Karpas-422 (cell line): ENCODE measurements at regions not wholly inside any gene's neighbourhood (a gene's known extent, or its start where the extent isn't known, plus 50 kb on each side); places are given as distances from the start of the nearest gene placed in this dataset.

Experiments
- DNase-seq: peaks from one replicate; pipeline ENCODE4 v3.0.0-alpha.2; 2015
- H2AFZ ChIP-seq: fragments of 200-600 bp; sonication (generic); 2 replicates; pipeline ENCODE4 v1.6.1; 2014; ENCODE audit warnings: antibody characterized with exemption, low read length, mixed read lengths
- H3K27ac ChIP-seq: fragments of 200-600 bp; sonication (generic); 2 replicates; pipeline ENCODE4 v1.5.1; 2014; ENCODE audit warnings: mild to moderate bottlenecking, low read length, moderate library complexity
- H3K27me3 ChIP-seq: fragments of 200-600 bp; sonication (generic); 2 replicates; pipeline ENCODE4 v1.6.1; 2014; ENCODE audit warnings: low read length, mixed read lengths
- H3K36me3 ChIP-seq: fragments of 200-600 bp; sonication (generic); 2 replicates; pipeline ENCODE4 v1.6.1; 2014; ENCODE audit warnings: low read length, mixed read lengths; ENCODE audit not compliant: insufficient read depth
- H3K4me1 ChIP-seq: fragments of 200-600 bp; sonication (generic); 2 replicates; pipeline ENCODE4 v1.6.1; 2014; ENCODE audit warnings: mild to moderate bottlenecking, low read length, mixed read lengths
- H3K4me2 ChIP-seq: fragments of 200-600 bp; sonication (generic); 2 replicates; pipeline ENCODE4 v1.6.1; 2014; ENCODE audit warnings: low read length, low read depth, mild to moderate bottlenecking; ENCODE audit not compliant: poor library complexity, severe bottlenecking
- H3K4me3 ChIP-seq: fragments of 200-600 bp; sonication (generic); 2 replicates; pipeline ENCODE4 v1.5.1; 2014; ENCODE audit warnings: mild to moderate bottlenecking, antibody characterized with exemption, low read length, mixed read lengths
- H3K79me2 ChIP-seq: fragments of 200-600 bp; sonication (generic); 2 replicates; pipeline ENCODE4 v1.6.1; 2014; ENCODE audit warnings: mild to moderate bottlenecking, low read length, mixed read lengths
- H3K9ac ChIP-seq: fragments of 200-600 bp; sonication (generic); 2 replicates; pipeline ENCODE4 v1.6.0; 2014; ENCODE audit warnings: low read length
- H3K9me2 ChIP-seq: fragments of 200-600 bp; sonication (generic), shearing (Covaris generic); replicated peaks from 2 replicates; pipeline ENCODE4 v1.6.0; 2014; ENCODE audit warnings: mild to moderate bottlenecking, low read length, moderate library complexity; ENCODE audit not compliant: insufficient read depth
- H3K9me3 ChIP-seq: fragments of 300-700, 200-600 bp; sonication (generic); 2 replicates; pipeline ENCODE4 v1.6.1; 2014; ENCODE audit warnings: low read length, mixed read lengths
- H4K20me1 ChIP-seq: fragments of 200-600 bp; sonication (generic); 2 replicates; pipeline ENCODE4 v1.6.1; 2014; ENCODE audit warnings: mild to moderate bottlenecking, antibody characterized with exemption, low read length, low read depth; ENCODE audit not compliant: insufficient read depth

DNA sequence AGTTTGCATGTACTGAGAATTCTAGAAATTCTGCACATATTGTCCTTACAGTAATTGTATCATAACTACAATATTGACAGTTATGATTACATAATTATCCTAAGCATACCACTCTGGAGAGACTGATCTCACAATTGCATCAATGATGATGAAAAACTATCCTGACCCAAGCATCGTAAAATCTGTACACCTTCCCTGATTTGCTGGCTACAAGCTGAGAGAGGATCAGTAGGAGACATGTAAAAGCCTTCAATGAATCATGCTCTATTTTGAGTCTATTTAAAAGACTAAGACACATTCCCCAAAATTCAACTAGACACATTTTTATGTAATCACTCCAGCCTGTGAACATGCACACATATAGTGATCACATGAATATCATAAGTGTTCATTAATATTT is 1833.8 kb downstream of the EFNA5 start:
- Histone ChIP-seq H3K27ac (no peak overlapping the region), H3K36me3 (no peaks in the 10 kb centered on the region), H3K27me3 (no peaks in the 10 kb centered on the region), H3K79me2 (no peaks in the 10 kb centered on the region), H3K9me2 (no peaks in the 10 kb centered on the region), H3K4me1 (no peaks in the 10 kb centered on the region), H2AFZ (no peak overlapping the region), H3K9me3 (peaks cover 29% of the 10 kb centered on the region), H4K20me1 (no peaks in the 10 kb centered on the region), H3K9ac (no peak overlapping the region), H3K4me2 (no peak overlapping the region), H3K4me3 (no peak overlapping the region)
- no peak for DNase-seq

- Histone ChIP-seq H3K27me3 (no peaks in the 10 kb centered on the region), H3K4me1 (no peaks in the 10 kb centered on the region), H3K27ac (no peak overlapping the region), H3K9ac (no peak overlapping the region), H3K9me3 (peaks cover 24% of the 10 kb centered on the region), H3K9me2 (no peaks in the 10 kb centered on the region), H3K4me2 (no peak overlapping the region), H2AFZ (no peak overlapping the region), H3K79me2 (no peaks in the 10 kb centered on the region), H3K36me3 (no peaks in the 10 kb centered on the region), H3K4me3 (no peak overlapping the region), H4K20me1 (no peaks in the 10 kb centered on the region)
- no peak for DNase-seq
Measured at GRCh38 chr5:105836268-105836667, 1834.5 kb downstream of the EFNA5 start.

DNA sequence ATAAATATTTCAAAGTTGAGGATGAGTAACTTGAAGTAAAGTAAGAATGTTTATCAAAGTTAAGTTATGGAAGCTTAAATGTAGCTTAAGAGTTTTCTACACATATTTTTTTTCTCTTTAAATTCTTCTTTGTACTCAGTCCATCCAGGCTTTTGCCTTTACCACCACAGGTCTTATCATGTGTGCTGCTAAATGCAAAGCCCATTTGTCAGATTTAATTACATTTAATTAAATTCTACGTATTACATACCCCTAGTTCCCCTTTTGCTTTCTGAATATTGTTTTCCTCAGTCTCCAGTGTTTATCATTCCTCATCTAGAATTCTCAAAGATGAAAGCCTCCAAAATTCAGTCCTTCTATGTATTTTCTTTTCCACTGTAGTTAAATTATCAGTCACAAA is 1841.9 kb downstream of the EFNA5 start:
- H3K36me3 ChIP-seq = no peaks in the 10 kb centered on the region
- H3K4me3 ChIP-seq = no peak overlapping the region
- no peak overlapping the region for H3K4me2 ChIP-seq
- H3K9ac ChIP-seq = no peak overlapping the region
- peaks cover 34% of the 10 kb centered on the region for H3K9me3 ChIP-seq
- H3K9me2 ChIP-seq = no peaks in the 10 kb centered on the region
- H2AFZ ChIP-seq = no peak overlapping the region
- no peaks in the 10 kb centered on the region for H4K20me1 ChIP-seq
- no peak overlapping the region for H3K27ac ChIP-seq
- no peaks in the 10 kb centered on the region for H3K79me2 ChIP-seq
- DNase-seq = no peak
- no peaks in the 10 kb centered on the region for H3K27me3 ChIP-seq
- no peaks in the 10 kb centered on the region for H3K4me1 ChIP-seq

DNA sequence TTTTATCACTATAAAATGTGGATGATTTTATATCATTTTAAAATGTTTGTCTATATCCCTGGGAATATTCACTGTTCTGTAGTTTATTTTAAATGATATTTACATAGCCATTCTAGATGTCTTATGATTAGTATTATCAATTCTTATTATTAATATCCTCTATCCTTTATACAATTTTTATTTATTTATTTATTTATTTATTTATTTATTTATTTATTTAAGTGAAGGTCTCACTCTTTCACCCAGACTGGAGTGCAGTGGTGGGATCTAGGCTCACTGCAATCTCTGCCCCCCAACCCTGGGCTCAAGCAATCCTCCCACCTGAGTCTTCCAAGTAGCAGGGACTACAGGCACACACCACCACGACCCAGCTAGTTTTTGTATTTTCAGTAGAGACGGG is 1848.9 kb downstream of the EFNA5 start:
- H3K27ac ChIP-seq = no peak overlapping the region
- H3K4me1 ChIP-seq = no peaks in the 10 kb centered on the region
- no peaks in the 10 kb centered on the region for H3K9me2 ChIP-seq
- DNase-seq = no peak
- no peaks in the 10 kb centered on the region for H3K27me3 ChIP-seq
- peaks cover 17% of the 10 kb centered on the region for H3K9me3 ChIP-seq
- no peak overlapping the region for H3K4me3 ChIP-seq
- H3K36me3 ChIP-seq = no peaks in the 10 kb centered on the region
- H2AFZ ChIP-seq = no peak overlapping the region
- no peaks in the 10 kb centered on the region for H3K79me2 ChIP-seq
- H3K9ac ChIP-seq = no peak overlapping the region
- no peak overlapping the region for H3K4me2 ChIP-seq
- no peaks in the 10 kb centered on the region for H4K20me1 ChIP-seq

GRCh38 chr5:105817914-105818313 is 1852.8 kb downstream of the EFNA5 start:
- Histone ChIP-seq H2AFZ (no peak overlapping the region), H3K9ac (no peak overlapping the region), H3K4me1 (no peaks in the 10 kb centered on the region), H3K4me2 (no peak overlapping the region), H3K27ac (no peak overlapping the region), H3K9me3 (peaks cover 16% of the 10 kb centered on the region), H4K20me1 (no peaks in the 10 kb centered on the region), H3K4me3 (no peak overlapping the region), H3K36me3 (no peaks in the 10 kb centered on the region), H3K79me2 (no peaks in the 10 kb centered on the region), H3K9me2 (no peaks in the 10 kb centered on the region), H3K27me3 (no peaks in the 10 kb centered on the region)
- DNase-seq = no peak

- H3K4me3 ChIP-seq = no peak overlapping the region
- peaks cover 18% of the 10 kb centered on the region for H3K9me3 ChIP-seq
- no peaks in the 10 kb centered on the region for H3K27me3 ChIP-seq
- H3K27ac ChIP-seq = no peak overlapping the region
- no peak overlapping the region for H2AFZ ChIP-seq
- H3K79me2 ChIP-seq = no peaks in the 10 kb centered on the region
- DNase-seq = no peak
- no peaks in the 10 kb centered on the region for H3K4me1 ChIP-seq
- H4K20me1 ChIP-seq = no peaks in the 10 kb centered on the region
- H3K9me2 ChIP-seq = no peaks in the 10 kb centered on the region
- no peaks in the 10 kb centered on the region for H3K36me3 ChIP-seq
- H3K9ac ChIP-seq = no peak overlapping the region
- H3K4me2 ChIP-seq = no peak overlapping the region
Measured at GRCh38 chr5:105817416-105817815, 1853.3 kb downstream of the EFNA5 start.

GRCh38 chr5:105816961-105817360 is 1853.8 kb downstream of the EFNA5 start:
- no peaks in the 10 kb centered on the region for H3K9me2 ChIP-seq
- no peak overlapping the region for H2AFZ ChIP-seq
- no peaks in the 10 kb centered on the region for H3K79me2 ChIP-seq
- H3K36me3 ChIP-seq = no peaks in the 10 kb centered on the region
- peaks cover 18% of the 10 kb centered on the region for H3K9me3 ChIP-seq
- no peaks in the 10 kb centered on the region for H3K4me1 ChIP-seq
- H3K27ac ChIP-seq = no peak overlapping the region
- H4K20me1 ChIP-seq = no peaks in the 10 kb centered on the region
- no peaks in the 10 kb centered on the region for H3K27me3 ChIP-seq
- no peak overlapping the region for H3K4me3 ChIP-seq
- no peak overlapping the region for H3K9ac ChIP-seq
- DNase-seq = no peak
- no peak overlapping the region for H3K4me2 ChIP-seq

DNA sequence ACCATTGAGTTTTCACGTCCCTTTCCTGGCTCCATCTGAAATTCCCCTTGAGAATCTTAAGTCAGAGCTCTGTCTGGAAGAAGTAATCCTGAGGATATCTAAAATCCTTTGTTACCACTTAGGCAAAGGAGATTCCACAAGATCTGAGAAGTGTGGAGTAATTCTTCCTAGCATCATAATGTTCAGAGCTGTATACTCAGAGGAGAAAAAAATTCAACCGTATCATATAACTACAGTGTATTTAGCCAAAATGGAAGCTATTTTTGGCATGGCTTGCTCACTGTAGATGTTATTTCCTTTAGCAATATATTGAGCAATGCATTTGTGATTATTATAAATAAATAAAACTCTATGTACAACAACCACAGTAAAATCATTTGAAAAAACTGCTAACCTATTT is 1858.4 kb downstream of the EFNA5 start:
- H3K4me1 ChIP-seq = no peaks in the 10 kb centered on the region
- no peak for DNase-seq
- H4K20me1 ChIP-seq = no peaks in the 10 kb centered on the region
- no peak overlapping the region for H2AFZ ChIP-seq
- no peak overlapping the region for H3K4me3 ChIP-seq
- no peak overlapping the region for H3K9ac ChIP-seq
- no peaks in the 10 kb centered on the region for H3K27me3 ChIP-seq
- no peaks in the 10 kb centered on the region for H3K79me2 ChIP-seq
- H3K4me2 ChIP-seq = no peak overlapping the region
- peaks cover 20% of the 10 kb centered on the region for H3K9me3 ChIP-seq
- H3K27ac ChIP-seq = no peak overlapping the region
- no peaks in the 10 kb centered on the region for H3K9me2 ChIP-seq
- H3K36me3 ChIP-seq = no peaks in the 10 kb centered on the region

GRCh38 chr5:105807951-105808350 is 1862.8 kb downstream of the EFNA5 start:
- Histone ChIP-seq H3K4me2 (no peak overlapping the region), H3K9me2 (no peaks in the 10 kb centered on the region), H3K36me3 (no peaks in the 10 kb centered on the region), H3K27me3 (no peaks in the 10 kb centered on the region), H3K79me2 (no peaks in the 10 kb centered on the region), H3K4me1 (no peaks in the 10 kb centered on the region), H3K27ac (no peak overlapping the region), H2AFZ (no peak overlapping the region), H4K20me1 (no peaks in the 10 kb centered on the region), H3K4me3 (no peak overlapping the region), H3K9me3 (peaks cover 20% of the 10 kb centered on the region), H3K9ac (no peak overlapping the region)
- no peak for DNase-seq
